Brain microvascular endothelial cell (primary cell): ENCODE measurements at regions not wholly inside any gene's neighbourhood (a gene's known extent, or its start where the extent isn't known, plus 50 kb on each side); places are given as distances from the start of the nearest gene placed in this dataset.

Source experiments
- DNase-seq: peaks from one replicate; pipeline ENCODE4 v3.0.0-alpha.2; 2020
- H3K27ac ChIP-seq: fragments of 250-450 bp; sonication (Bioruptor Pico); 2 replicates; pipeline ENCODE4 v1.5.1; 2020; ENCODE audit warnings: mild to moderate bottlenecking, moderate library complexity
- H3K27me3 ChIP-seq: fragments of 250-450 bp; sonication (Bioruptor Pico); replicated peaks from 2 replicates; pipeline ENCODE4 v1.5.1; 2020; ENCODE audit warnings: mild to moderate bottlenecking
- H3K36me3 ChIP-seq: fragments of 250-450 bp; sonication (Bioruptor Pico); replicated peaks from 2 replicates; pipeline ENCODE4 v1.5.1; 2020; ENCODE audit warnings: mild to moderate bottlenecking
- H3K4me3 ChIP-seq: 2 replicates; pipeline ENCODE4 v1.5.1; 2011; ENCODE audit warnings: low read depth, mild to moderate bottlenecking, control low read depth, low read length, moderate library complexity
- in situ Hi-C: cut with HindIII; loops from 2 replicates; pipeline ENCODE4 v1.10.0; 2017; ENCODE audit warnings: low sequenced_read_pairs, low pct_ligation_motif_present
- TF ChIP-seq, protein P1 (sequence below): IDR thresholded peaks from 2 replicates; pipeline ENCODE4 v1.5.1; 2011; ENCODE audit warnings: low read depth, mild to moderate bottlenecking, moderate library complexity, low read length, control low read depth, inconsistent platforms; ENCODE audit errors: missing control alignments

DNA sequence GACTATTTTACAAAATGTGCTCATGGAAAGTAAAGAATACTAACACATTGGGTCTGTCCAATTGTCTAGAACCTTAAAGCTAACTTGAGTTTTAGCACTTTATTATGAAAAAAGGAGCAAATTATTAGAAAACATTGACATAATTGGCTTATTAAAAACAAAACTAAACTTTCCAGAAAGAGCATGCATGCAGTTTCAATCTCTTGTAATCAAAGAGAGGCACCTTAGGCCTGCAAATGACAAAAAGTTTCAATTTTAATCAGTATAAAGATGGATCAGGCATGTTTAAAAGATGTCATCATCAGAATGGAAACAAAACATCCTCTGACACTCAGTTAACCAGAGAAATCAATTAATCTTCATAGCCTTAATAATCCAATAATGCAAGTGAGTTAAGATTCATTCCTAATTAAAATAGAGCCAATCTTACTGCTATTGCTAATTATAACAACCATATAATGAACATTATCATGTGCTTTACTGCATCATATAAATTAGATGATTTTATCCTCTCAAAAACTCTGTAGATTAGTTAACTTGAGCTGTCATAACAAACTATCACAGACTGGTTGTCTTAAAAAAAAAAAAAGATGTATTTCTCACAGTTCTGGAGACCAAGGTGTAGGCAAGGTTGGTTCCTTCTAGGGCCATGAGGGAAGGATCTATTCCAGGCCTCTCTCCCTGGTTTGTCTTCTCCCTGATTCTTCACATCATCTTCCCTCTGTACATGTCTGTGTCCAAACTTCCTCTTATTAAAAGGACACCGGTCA, 131.4 kb downstream of the RPAP3 start:
- in situ Hi-C loops: no loop called here
- TF ChIP-seq, protein P1, sequence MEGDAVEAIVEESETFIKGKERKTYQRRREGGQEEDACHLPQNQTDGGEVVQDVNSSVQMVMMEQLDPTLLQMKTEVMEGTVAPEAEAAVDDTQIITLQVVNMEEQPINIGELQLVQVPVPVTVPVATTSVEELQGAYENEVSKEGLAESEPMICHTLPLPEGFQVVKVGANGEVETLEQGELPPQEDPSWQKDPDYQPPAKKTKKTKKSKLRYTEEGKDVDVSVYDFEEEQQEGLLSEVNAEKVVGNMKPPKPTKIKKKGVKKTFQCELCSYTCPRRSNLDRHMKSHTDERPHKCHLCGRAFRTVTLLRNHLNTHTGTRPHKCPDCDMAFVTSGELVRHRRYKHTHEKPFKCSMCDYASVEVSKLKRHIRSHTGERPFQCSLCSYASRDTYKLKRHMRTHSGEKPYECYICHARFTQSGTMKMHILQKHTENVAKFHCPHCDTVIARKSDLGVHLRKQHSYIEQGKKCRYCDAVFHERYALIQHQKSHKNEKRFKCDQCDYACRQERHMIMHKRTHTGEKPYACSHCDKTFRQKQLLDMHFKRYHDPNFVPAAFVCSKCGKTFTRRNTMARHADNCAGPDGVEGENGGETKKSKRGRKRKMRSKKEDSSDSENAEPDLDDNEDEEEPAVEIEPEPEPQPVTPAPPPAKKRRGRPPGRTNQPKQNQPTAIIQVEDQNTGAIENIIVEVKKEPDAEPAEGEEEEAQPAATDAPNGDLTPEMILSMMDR: no peak
- no peaks in the 10 kb centered on the region for H3K36me3 ChIP-seq
- no peak overlapping the region for H3K27ac ChIP-seq
- no peak overlapping the region for H3K4me3 ChIP-seq
- no peak for DNase-seq
- peaks cover 2% of the 10 kb centered on the region for H3K27me3 ChIP-seq

DNA sequence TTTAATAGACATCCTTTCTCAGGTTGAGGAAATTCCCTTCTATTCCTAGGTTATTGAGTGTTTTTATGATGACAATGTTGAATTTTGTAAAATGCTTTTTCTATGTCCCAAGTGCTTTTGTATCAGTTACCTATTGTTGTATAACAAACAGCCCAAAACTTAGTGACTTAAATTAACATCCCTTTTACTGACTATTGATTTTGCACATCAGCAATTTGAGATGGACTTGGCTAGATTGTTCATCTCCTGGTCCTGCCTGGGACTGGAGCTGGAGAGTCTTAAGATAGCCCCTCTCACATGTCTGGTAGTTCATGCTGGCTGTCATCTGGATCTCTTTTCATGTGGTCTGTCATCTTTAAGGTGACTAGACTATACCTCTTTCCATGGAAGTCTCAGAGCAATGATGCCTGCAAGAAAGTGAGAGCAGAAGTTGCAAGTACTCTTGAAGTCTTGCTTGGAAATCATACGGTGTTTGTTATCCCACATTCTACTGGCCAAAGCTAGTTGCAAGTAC, 132.6 kb downstream of the RPAP3 start:
- H3K27ac ChIP-seq: no peak overlapping the region
- DNase-seq: no peak
- peaks cover 2% of the 10 kb centered on the region for H3K27me3 ChIP-seq
- no peaks in the 10 kb centered on the region for H3K36me3 ChIP-seq
- no peak overlapping the region for H3K4me3 ChIP-seq
- TF ChIP-seq, protein P1: no peak
- in situ Hi-C loops: no loop called here

DNA sequence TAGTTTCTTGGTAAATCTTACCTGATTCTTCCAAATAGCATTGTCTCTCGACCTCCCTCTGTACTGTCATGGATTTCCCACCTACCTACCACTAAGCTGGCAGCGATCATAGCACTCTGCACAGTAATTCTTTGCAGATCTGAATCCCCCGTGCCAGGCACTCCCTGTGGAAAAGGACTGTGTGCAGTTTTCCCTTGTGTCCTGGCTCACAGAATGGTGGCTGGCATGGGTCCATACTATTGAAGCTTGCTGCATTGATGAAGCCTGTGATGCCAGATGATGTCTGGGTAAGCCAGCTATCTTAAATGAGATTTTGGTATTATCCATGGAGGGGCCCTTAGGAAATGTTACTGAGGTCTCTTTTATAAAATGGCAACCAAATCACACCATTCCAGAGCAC, 135.7 kb downstream of the RPAP3 start:
- Histone ChIP-seq H3K36me3 (no peaks in the 10 kb centered on the region), H3K27me3 (no peaks in the 10 kb centered on the region), H3K4me3 (no peak overlapping the region), H3K27ac (no peak overlapping the region)
- TF ChIP-seq, protein P1: no peak
- DNase-seq: no peak
- in situ Hi-C loops: no loop called here

DNA sequence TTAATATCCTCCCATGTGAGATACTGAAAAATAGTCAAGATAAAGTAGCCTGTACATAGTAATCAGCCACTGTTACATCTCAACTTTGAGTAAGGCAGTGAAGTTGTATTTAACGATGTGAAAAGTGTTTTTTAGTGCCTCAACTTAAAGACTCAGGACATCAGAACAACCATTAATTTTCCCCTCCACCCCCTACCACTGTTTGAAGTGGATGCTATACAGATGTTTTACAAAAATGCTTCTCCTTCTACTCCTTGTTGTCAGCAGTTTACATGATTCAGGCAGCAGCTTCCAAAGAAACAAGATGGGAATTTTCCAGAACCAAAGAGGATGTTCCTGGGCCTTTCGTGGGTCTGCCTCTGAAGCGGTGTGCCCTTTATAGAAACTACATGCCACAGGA, 143.6 kb downstream of the RPAP3 start:
- Histone ChIP-seq H3K36me3 (no peaks in the 10 kb centered on the region), H3K27me3 (no peaks in the 10 kb centered on the region), H3K27ac (no peak overlapping the region), H3K4me3 (no peak overlapping the region)
- TF ChIP-seq, protein P1: no peak
- in situ Hi-C loops: no loop called here
- no peak for DNase-seq

DNA sequence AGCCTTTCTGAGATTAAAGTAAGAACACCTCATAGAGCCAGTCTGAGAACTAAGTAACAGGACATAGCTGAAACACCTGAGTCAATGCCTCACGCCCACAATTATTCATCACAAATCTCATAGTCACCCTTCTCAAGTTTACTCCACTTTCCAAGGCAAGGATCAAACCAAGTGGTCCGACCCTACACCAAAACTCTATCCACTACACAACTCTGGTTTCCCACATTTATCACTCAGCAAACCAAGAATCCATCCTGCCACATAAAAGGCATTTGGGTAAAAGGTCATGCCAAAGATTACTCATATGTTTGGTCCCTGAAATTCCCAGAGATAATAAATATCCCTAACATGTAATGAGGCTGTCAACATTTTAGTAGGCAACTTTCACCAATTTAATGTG, 144.1 kb downstream of the RPAP3 start:
- Histone ChIP-seq H3K4me3 (no peak overlapping the region), H3K27me3 (no peaks in the 10 kb centered on the region), H3K27ac (no peak overlapping the region), H3K36me3 (no peaks in the 10 kb centered on the region)
- DNase-seq: no peak
- in situ Hi-C loops: no loop called here
- TF ChIP-seq, protein P1: no peak

DNA sequence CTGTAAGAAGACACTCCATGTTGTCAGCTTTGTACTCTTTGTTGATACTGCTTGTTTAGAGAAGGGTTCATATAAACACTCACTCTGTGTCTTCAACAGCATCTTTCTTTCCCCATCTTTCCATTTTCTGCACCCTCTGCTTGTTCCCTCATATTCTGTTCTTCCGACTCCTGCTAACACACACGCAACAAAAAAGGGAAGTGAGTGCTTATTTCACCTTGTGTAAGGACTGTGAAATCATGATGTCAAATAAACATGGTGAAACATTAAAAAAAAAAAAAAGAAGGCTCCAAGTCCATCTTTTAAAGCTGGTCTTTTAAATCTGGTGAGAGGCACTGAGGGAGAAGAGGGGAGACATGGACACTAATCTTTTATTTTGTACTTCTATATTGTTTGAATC, 145.4 kb downstream of the RPAP3 start:
- TF ChIP-seq, protein P1: no peak
- in situ Hi-C loops: no loop called here
- Histone ChIP-seq H3K27me3 (no peaks in the 10 kb centered on the region), H3K27ac (no peak overlapping the region), H3K4me3 (no peak overlapping the region), H3K36me3 (no peaks in the 10 kb centered on the region)
- no peak for DNase-seq
